Kidney epithelial cell (primary cell): ENCODE measurements at regions not wholly inside any gene's neighbourhood (a gene's known extent, or its start where the extent isn't known, plus 50 kb on each side); places are given as distances from the start of the nearest gene placed in this dataset.
"Not testable (repeated sequence)": the region's sequence is repeated elsewhere in the genome, so short reads cannot be mapped to it uniquely, and the experiment has no call there.

Source experiments
- DNase-seq: peaks from one replicate; pipeline ENCODE4 v3.0.0-alpha.2; 2010; ENCODE audit warnings: low read depth
- H3K27me3 ChIP-seq: 2 replicates; pipeline ENCODE4 v1.6.0; 2011; ENCODE audit warnings: low read length; ENCODE audit not compliant: control insufficient read depth, insufficient read depth
- H3K36me3 ChIP-seq: 2 replicates; pipeline ENCODE4 v1.5.1; 2011; ENCODE audit warnings: low read length; ENCODE audit not compliant: control insufficient read depth, insufficient read depth
- H3K4me3 ChIP-seq: 2 replicates; pipeline ENCODE4 v1.5.1; 2011; ENCODE audit warnings: low read depth, mild to moderate bottlenecking, control low read depth, low read length
- CTCF ChIP-seq: IDR thresholded peaks from 2 replicates; pipeline ENCODE4 v1.5.1; 2011; ENCODE audit warnings: mild to moderate bottlenecking, moderate library complexity, low read length, control low read depth, inconsistent platforms; ENCODE audit not compliant: insufficient read depth, poor library complexity, severe bottlenecking

- no peak for DNase-seq
- Histone ChIP-seq H3K4me3 (no peak overlapping the region), H3K36me3 (no peaks in the 10 kb centered on the region), H3K27me3 (no peaks in the 10 kb centered on the region)
- TF ChIP-seq CTCF = peak; percentile 96
These were observed 185.7 kb upstream of the IL12B start for GRCh38 chr5:159515909-159516415.

GRCh38 chr5:159518371-159518770 lies 188.1 kb upstream of the IL12B start:
- H3K27me3 ChIP-seq = no peaks in the 10 kb centered on the region
- H3K36me3 ChIP-seq = no peaks in the 10 kb centered on the region
- DNase-seq = no peak
- no peak for TF ChIP-seq CTCF
- no peak overlapping the region for H3K4me3 ChIP-seq

GRCh38 chr5:159519365-159519764 lies 189.1 kb upstream of the IL12B start:
- TF ChIP-seq CTCF = no peak
- H3K36me3 ChIP-seq = no peaks in the 10 kb centered on the region

GRCh38 chr5:159522841-159523240 lies 192.6 kb upstream of the IL12B start:
- no peaks in the 10 kb centered on the region for H3K36me3 ChIP-seq
- H3K27me3 ChIP-seq = no peaks in the 10 kb centered on the region
- H3K4me3 ChIP-seq = no peak overlapping the region
- TF ChIP-seq CTCF = no peak
- no peak for DNase-seq

More at GRCh38 chr5:159519365-159519764, 189.1 kb upstream of the IL12B start:
- no peak for DNase-seq
- no peaks in the 10 kb centered on the region for H3K27me3 ChIP-seq
- no peak overlapping the region for H3K4me3 ChIP-seq

- H3K36me3 ChIP-seq, DNase-seq, H3K27me3 ChIP-seq, H3K4me3 ChIP-seq: not testable (repeated sequence)
These were observed 194.0 kb upstream of the IL12B start for GRCh38 chr5:159524279-159524678.

- TF ChIP-seq CTCF = no peak
- no peak overlapping the region for H3K4me3 ChIP-seq
- no peaks in the 10 kb centered on the region for H3K36me3 ChIP-seq
- DNase-seq = no peak
- H3K27me3 ChIP-seq = no peaks in the 10 kb centered on the region
These were observed 194.8 kb upstream of the IL12B start for GRCh38 chr5:159525117-159525516.
